ENCODE measurements at regions not wholly inside any gene's neighbourhood (a gene's known extent, or its start where the extent isn't known, plus 50 kb on each side); places are given as distances from the start of the nearest gene placed in this dataset.

GRCh38 chr22:47811971-47812370 lies 1049.5 kb downstream of the TBC1D22A start:
- no peak for TF ChIP-seq CTCF (IDR thresholded peaks at IDR 0.05)
- H3K27ac ChIP-seq, result no peak overlapping the region
- peaks cover 0 to 2% of the 10 kb centered on the region in 2 donors for H3K9me3 ChIP-seq
- ATAC-seq (no peak), DNase-seq (no peak)
- H3K36me3 ChIP-seq, result no peaks in the 10 kb centered on the region
- intact Hi-C loops (cut with DNase I), result no loop called here
- H3K4me1 ChIP-seq, result no peaks in the 10 kb centered on the region
- peaks cover 0 to 23% of the 10 kb centered on the region in 2 donors for H3K27me3 ChIP-seq
- H3K4me3 ChIP-seq, result no peak overlapping the region

GRCh38 chr22:47810505-47811500 lies 1048.4 kb downstream of the TBC1D22A start:
- no peaks in the 10 kb centered on the region for H3K4me1 ChIP-seq
- ATAC-seq (no peak), DNase-seq (no peak)
- H3K4me3 ChIP-seq, result no peak overlapping the region
- H3K36me3 ChIP-seq, result no peaks in the 10 kb centered on the region
- no peak overlapping the region for H3K27ac ChIP-seq
- TF ChIP-seq CTCF (IDR thresholded peaks at IDR 0.05), result no peak
- H3K9me3 ChIP-seq, result peaks cover 0 to 2% of the 10 kb centered on the region in 2 donors
- intact Hi-C loops (cut with DNase I), result no loop called here
- H3K27me3 ChIP-seq, result peaks cover 0 to 23% of the 10 kb centered on the region in 2 donors

- ATAC-seq (no peak), DNase-seq (no peak)
- Histone ChIP-seq H3K27ac (no peak overlapping the region), H3K9me3 (peaks cover 0 to 2% of the 10 kb centered on the region in 2 donors), H3K27me3 (peaks cover 0 to 23% of the 10 kb centered on the region in 2 donors), H3K4me3 (no peak overlapping the region), H3K36me3 (no peaks in the 10 kb centered on the region), H3K4me1 (no peaks in the 10 kb centered on the region)
- no peak for TF ChIP-seq CTCF (IDR thresholded peaks at IDR 0.05)
- intact Hi-C loops (cut with DNase I), result no loop called here
Measured at GRCh38 chr22:47808886-47809620, 1046.6 kb downstream of the TBC1D22A start.

- Histone ChIP-seq H3K36me3 (no peaks in the 10 kb centered on the region), H3K4me3 (no peak overlapping the region), H3K27me3 (peaks cover 0 to 25% of the 10 kb centered on the region in 2 donors), H3K27ac (no peak overlapping the region), H3K9me3 (peaks cover 0 to 2% of the 10 kb centered on the region in 2 donors), H3K4me1 (no peaks in the 10 kb centered on the region)
- TF ChIP-seq CTCF (IDR thresholded peaks at IDR 0.05), result no peak
- intact Hi-C loops (cut with DNase I), result no loop called here
- DNase-seq (no peak), ATAC-seq (no peak)
Measured at GRCh38 chr22:47808236-47808635, 1045.8 kb downstream of the TBC1D22A start.

GRCh38 chr22:47807506-47807905 lies 1045.1 kb downstream of the TBC1D22A start:
- ATAC-seq (no peak), DNase-seq (no peak)
- Histone ChIP-seq H3K4me1 (no peaks in the 10 kb centered on the region), H3K36me3 (no peaks in the 10 kb centered on the region), H3K27ac (no peak overlapping the region), H3K27me3 (peaks cover 0 to 25% of the 10 kb centered on the region in 2 donors), H3K4me3 (no peak overlapping the region), H3K9me3 (peaks cover 0 to 2% of the 10 kb centered on the region in 2 donors)
- intact Hi-C loops (cut with DNase I), result no loop called here
- TF ChIP-seq CTCF (IDR thresholded peaks at IDR 0.05), result no peak

Data from left lung (tissue), 4 donors.